HCT116 (cell line): ENCODE measurements at regions not wholly inside any gene's neighbourhood (a gene's known extent, or its start where the extent isn't known, plus 50 kb on each side); places are given as distances from the start of the nearest gene placed in this dataset.

Experiments used
- ATAC-seq: fragments of 200-7000 bp; cut with Tn5 transposase; 2 replicates; pipeline ENCODE4 v1.9.1; 2020; ENCODE audit warnings: mild to moderate bottlenecking, moderate library complexity
- BruUV-seq: library from RNA; stranded (reverse); fragments of 400-500 nt; replicated peaks from 2 replicates; lab custom pipeline; 2021; lab: Mats Ljungman, UMichigan
- CTCF ChIA-PET: fragments of 300-600 bp; sonication (Branson Sonifier 250); formaldehyde crosslinking; loops from one replicate; lab custom pipeline; 2021; ENCODE audit warnings: antibody characterized with exemption; lab: Charles Lee
- POLR2A ChIA-PET: fragments of 300-600, 350-600 bp; sonication (Branson Sonifier 250); formaldehyde crosslinking; loops from one replicate; lab custom pipeline; 2021; ENCODE audit warnings: antibody characterized with exemption; lab: Charles Lee
- RAD21 ChIA-PET, 2 experiments: fragments of 300-600 bp; sonication (Branson Sonifier 250); formaldehyde crosslinking; loops; one replicate each; lab custom pipeline; 2023; ENCODE audit warnings: low total read pairs in 2 of 2; ENCODE audit not compliant: uncharacterized antibody in 2 of 2, unreplicated experiment in 2 of 2, low non-redundant PET in 1 of 2; lab: Charles Lee
- DNase-seq: peaks from one replicate; pipeline ENCODE4 v3.0.0-alpha.2; 2010; ENCODE audit warnings: low read depth, low spot score
- H2AFZ ChIP-seq: fragments of 200-600 bp; shearing (Covaris generic), sonication (generic); 2 replicates; pipeline ENCODE4 v1.6.1; 2017; ENCODE audit warnings: low read depth, mixed run types, mixed read lengths, antibody characterized with exemption, low read length; ENCODE audit not compliant: poor library complexity, severe bottlenecking
- H3K27ac ChIP-seq: 2 replicates; pipeline ENCODE4 v1.5.1; 2012; ENCODE audit warnings: low read depth, low read length
- H3K27me3 ChIP-seq: fragments of 200-600 bp; sonication (generic); 2 replicates; pipeline ENCODE4 v1.6.1; 2016; ENCODE audit warnings: mixed run types, low read length, mixed read lengths; ENCODE audit not compliant: insufficient read depth
- H3K36me3 ChIP-seq, 2 experiments: fragments of 200-500 bp in 1 of 2; fragments of 200-600 bp in 1 of 2; sonication (Bioruptor generic) in 1 of 2; sonication (generic) in 1 of 2; 2 replicates each; pipeline versions ENCODE4 v1.5.1 to v1.6.1; 2014 to 2016; ENCODE audit warnings: low read length in 2 of 2, inconsistent platforms in 1 of 2, mixed read lengths in 1 of 2, mixed run types in 1 of 2; ENCODE audit not compliant: insufficient read depth in 2 of 2, control insufficient read depth in 1 of 2
- H3K4me1 ChIP-seq, 2 experiments: fragments of 200-600 bp in 1 of 2; sonication (generic) in 1 of 2; 2 replicates each; pipeline versions ENCODE4 v1.5.1 to v1.6.1; 2012 to 2017; ENCODE audit warnings: low read length in 2 of 2, inconsistent platforms in 1 of 2, mild to moderate bottlenecking in 1 of 2, mixed read lengths in 1 of 2, mixed run types in 1 of 2, moderate library complexity in 1 of 2; ENCODE audit not compliant: insufficient read depth in 2 of 2, control insufficient read depth in 1 of 2
- H3K4me2 ChIP-seq: fragments of 200-600 bp; sonication (generic); 2 replicates; pipeline ENCODE4 v1.6.1; 2017; ENCODE audit warnings: mixed run types, low read length, mixed read lengths
- H3K4me3 ChIP-seq, 2 experiments: fragments of 200-600 bp in 1 of 2; sonication (generic) in 1 of 2; replicated peaks in 1 of 2; 2 replicates each; pipeline ENCODE4 v1.5.1; 2011 to 2016; ENCODE audit warnings: low read length in 2 of 2, control low read depth in 1 of 2, low read depth in 1 of 2, mild to moderate bottlenecking in 1 of 2, mixed read lengths in 1 of 2, mixed run types in 1 of 2
- H3K79me2 ChIP-seq: fragments of 200-600 bp; sonication (generic); 2 replicates; pipeline ENCODE4 v1.6.1; 2017; ENCODE audit warnings: mild to moderate bottlenecking, mixed run types, low read length, moderate library complexity, mixed read lengths; ENCODE audit not compliant: insufficient read depth
- H3K9ac ChIP-seq: fragments of 200-600 bp; sonication (generic); 2 replicates; pipeline ENCODE4 v1.6.1; 2016; ENCODE audit warnings: low read length, mixed read lengths
- H3K9me2 ChIP-seq: fragments of 200-600 bp; sonication (generic), shearing (Covaris generic); 2 replicates; pipeline ENCODE4 v1.6.1; 2017; ENCODE audit warnings: mixed run types, mild to moderate bottlenecking, moderate library complexity; ENCODE audit not compliant: insufficient read depth
- H3K9me3 ChIP-seq, 2 experiments: fragments of 200-500 bp in 1 of 2; fragments of 200-600 bp in 1 of 2; sonication (Bioruptor generic) in 1 of 2; sonication (generic) in 1 of 2; 2 replicates each; pipeline ENCODE4 v1.6.1; 2014 to 2017; ENCODE audit warnings: low read length in 2 of 2, mixed read lengths in 2 of 2, inconsistent platforms in 1 of 2, low read depth in 1 of 2, mild to moderate bottlenecking in 1 of 2, mixed run types in 1 of 2, moderate library complexity in 1 of 2; ENCODE audit not compliant: control insufficient read depth in 1 of 2, insufficient read depth in 1 of 2
- H4K20me1 ChIP-seq: fragments of 200-600 bp; sonication (generic), shearing (Covaris generic); 2 replicates; pipeline ENCODE4 v1.6.1; 2017; ENCODE audit warnings: mixed run types, mild to moderate bottlenecking, moderate library complexity; ENCODE audit not compliant: insufficient read depth
- CEBPB ChIP-seq: IDR thresholded peaks from 2 replicates; pipeline ENCODE4 v1.6.1; 2012; ENCODE audit warnings: low read depth
- EGR1 ChIP-seq: IDR thresholded peaks from 2 replicates; pipeline ENCODE4 v1.6.1; 2012; ENCODE audit warnings: low read depth
- FOSL1 ChIP-seq: IDR thresholded peaks from 2 replicates; pipeline ENCODE4 v1.6.1; 2012; ENCODE audit warnings: low read depth
- RAD21 ChIP-seq: IDR thresholded peaks from 2 replicates; pipeline ENCODE4 v1.6.1; 2012; ENCODE audit warnings: low read depth, mild to moderate bottlenecking
- SRF ChIP-seq: IDR thresholded peaks from 2 replicates; pipeline ENCODE4 v1.6.1; 2012; ENCODE audit warnings: low read depth
- YY1 ChIP-seq: IDR thresholded peaks from 2 replicates; pipeline ENCODE4 v1.6.1; 2011; ENCODE audit warnings: low read length, low read depth, moderate library complexity, mild to moderate bottlenecking; ENCODE audit not compliant: insufficient replicate concordance; ENCODE audit errors: extremely low read depth
- intact Hi-C: fragments of 100-400 bp; cut with micrococcal nuclease; formaldehyde crosslinking; loops from 2 replicates; pipeline ENCODE4 v1.10.0; 2022
- TF ChIP-seq, protein P1 (sequence below): IDR thresholded peaks from 2 replicates; pipeline ENCODE4 v1.6.1; 2012; ENCODE audit warnings: low read depth

- TF ChIP-seq FOSL1 (no peak), SRF (no peak), CEBPB (no peak), RAD21 (no peak), YY1 (no peak)
- TF ChIP-seq, protein P1, sequence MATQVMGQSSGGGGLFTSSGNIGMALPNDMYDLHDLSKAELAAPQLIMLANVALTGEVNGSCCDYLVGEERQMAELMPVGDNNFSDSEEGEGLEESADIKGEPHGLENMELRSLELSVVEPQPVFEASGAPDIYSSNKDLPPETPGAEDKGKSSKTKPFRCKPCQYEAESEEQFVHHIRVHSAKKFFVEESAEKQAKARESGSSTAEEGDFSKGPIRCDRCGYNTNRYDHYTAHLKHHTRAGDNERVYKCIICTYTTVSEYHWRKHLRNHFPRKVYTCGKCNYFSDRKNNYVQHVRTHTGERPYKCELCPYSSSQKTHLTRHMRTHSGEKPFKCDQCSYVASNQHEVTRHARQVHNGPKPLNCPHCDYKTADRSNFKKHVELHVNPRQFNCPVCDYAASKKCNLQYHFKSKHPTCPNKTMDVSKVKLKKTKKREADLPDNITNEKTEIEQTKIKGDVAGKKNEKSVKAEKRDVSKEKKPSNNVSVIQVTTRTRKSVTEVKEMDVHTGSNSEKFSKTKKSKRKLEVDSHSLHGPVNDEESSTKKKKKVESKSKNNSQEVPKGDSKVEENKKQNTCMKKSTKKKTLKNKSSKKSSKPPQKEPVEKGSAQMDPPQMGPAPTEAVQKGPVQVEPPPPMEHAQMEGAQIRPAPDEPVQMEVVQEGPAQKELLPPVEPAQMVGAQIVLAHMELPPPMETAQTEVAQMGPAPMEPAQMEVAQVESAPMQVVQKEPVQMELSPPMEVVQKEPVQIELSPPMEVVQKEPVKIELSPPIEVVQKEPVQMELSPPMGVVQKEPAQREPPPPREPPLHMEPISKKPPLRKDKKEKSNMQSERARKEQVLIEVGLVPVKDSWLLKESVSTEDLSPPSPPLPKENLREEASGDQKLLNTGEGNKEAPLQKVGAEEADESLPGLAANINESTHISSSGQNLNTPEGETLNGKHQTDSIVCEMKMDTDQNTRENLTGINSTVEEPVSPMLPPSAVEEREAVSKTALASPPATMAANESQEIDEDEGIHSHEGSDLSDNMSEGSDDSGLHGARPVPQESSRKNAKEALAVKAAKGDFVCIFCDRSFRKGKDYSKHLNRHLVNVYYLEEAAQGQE: no peak
Measured at GRCh38 chr2:176687944-176688343, 418.7 kb downstream of the MTX2 start (continued).

GRCh38 chr2:176689711-176690110, 420.5 kb downstream of the MTX2 start:
- BruUV-seq: no TSS peak
- H4K20me1 ChIP-seq: no peaks in the 10 kb centered on the region
- ChIA-PET CTCF (interaction anchor here (1.2 kb wide), 1 partner anchor 9 kb away, joined by 3 read pairs; no protein-coding TSS in a partner anchor), RAD21 (no interaction called here), POLR2A (no interaction called here)
- H3K4me3 ChIP-seq: no peak overlapping the region
- intact Hi-C loops: loop anchor here (10.0 kb wide), 1 partner anchor 455 kb away; no protein-coding TSS in a partner anchor
- peaks cover 68% of the 10 kb centered on the region for H3K27me3 ChIP-seq
- no peak overlapping the region for H3K4me2 ChIP-seq
- H3K4me1 ChIP-seq: no peaks in the 10 kb centered on the region
- TF ChIP-seq EGR1: no peak
- H3K9me3 ChIP-seq: no peaks in the 10 kb centered on the region
- no peaks in the 10 kb centered on the region for H3K9me2 ChIP-seq
- ATAC-seq: no peak
- no peaks in the 10 kb centered on the region for H3K36me3 ChIP-seq
- H2AFZ ChIP-seq: no peak overlapping the region
- no peak for DNase-seq
- H3K27ac ChIP-seq: no peak overlapping the region
- no peaks in the 10 kb centered on the region for H3K79me2 ChIP-seq
- no peak overlapping the region for H3K9ac ChIP-seq
